Mesothelial cell of epicardium (in vitro differentiated cells): ENCODE measurements at regions not wholly inside any gene's neighbourhood (a gene's known extent, or its start where the extent isn't known, plus 50 kb on each side); places are given as distances from the start of the nearest gene placed in this dataset.

Source experiments
- DNase-seq, 2 experiments: peaks; one replicate each; pipeline ENCODE4 v3.0.0; 2021; ENCODE audit warnings: low spot score in 2 of 2; ENCODE audit not compliant: unreplicated experiment in 2 of 2
- H3K27ac Mint-ChIP-seq: 2 replicates; pipeline ENCODE4 v1.8.0; 2021; ENCODE audit warnings: mixed read lengths
- H3K27me3 Mint-ChIP-seq: 2 replicates; pipeline ENCODE4 v1.8.0; 2021; ENCODE audit warnings: low read depth, mixed read lengths
- H3K36me3 Mint-ChIP-seq: 2 replicates; pipeline ENCODE4 v1.8.0; 2021; ENCODE audit warnings: mixed read lengths
- H3K4me1 Mint-ChIP-seq: 2 replicates; pipeline ENCODE4 v1.8.0; 2021; ENCODE audit warnings: mixed read lengths
- H3K4me3 Mint-ChIP-seq: 2 replicates; pipeline ENCODE4 v1.8.0; 2021; ENCODE audit warnings: mild to moderate bottlenecking, moderate library complexity, mixed read lengths
- H3K9me3 Mint-ChIP-seq: 2 replicates; pipeline ENCODE4 v1.8.0; 2021; ENCODE audit warnings: mixed read lengths
- CTCF ChIP-seq: fragments of 200-600 bp; sonication (generic); IDR thresholded peaks from one replicate; pipeline ENCODE4 v1.5.0; 2021; ENCODE audit warnings: antibody characterized with exemption; ENCODE audit not compliant: unreplicated experiment

GRCh38 chr14:88992011-88992410 is 167.6 kb downstream of the TTC8 start:
- Mint-ChIP-seq H3K27me3 (peaks cover 19% of the 10 kb centered on the region), H3K4me3 (no peak overlapping the region), H3K36me3 (no peaks in the 10 kb centered on the region), H3K4me1 (no peaks in the 10 kb centered on the region), H3K9me3 (peaks cover 5% of the 10 kb centered on the region), H3K27ac (no peak overlapping the region)
- no peak for TF ChIP-seq CTCF
- DNase-seq = no peak

- no peak for TF ChIP-seq CTCF
- H3K36me3 Mint-ChIP-seq = no peaks in the 10 kb centered on the region
- no peak overlapping the region for H3K4me3 Mint-ChIP-seq
Measured at GRCh38 chr14:88993946-88994345, 169.5 kb downstream of the TTC8 start.

GRCh38 chr14:88995437-88996198 is 171.2 kb downstream of the TTC8 start:
- H3K4me3 Mint-ChIP-seq = no peak overlapping the region
- H3K27ac Mint-ChIP-seq = no peak overlapping the region
- H3K4me1 Mint-ChIP-seq = peaks cover 10% of the 10 kb centered on the region
- H3K9me3 Mint-ChIP-seq = no peaks in the 10 kb centered on the region
- DNase-seq = no peak
- no peak for TF ChIP-seq CTCF
- H3K36me3 Mint-ChIP-seq = no peaks in the 10 kb centered on the region
- peaks cover 17% of the 10 kb centered on the region for H3K27me3 Mint-ChIP-seq

More at GRCh38 chr14:88993946-88994345, 169.5 kb downstream of the TTC8 start:
- no peak overlapping the region for H3K27ac Mint-ChIP-seq
- H3K9me3 Mint-ChIP-seq = no peaks in the 10 kb centered on the region
- peaks cover 17% of the 10 kb centered on the region for H3K27me3 Mint-ChIP-seq
- H3K4me1 Mint-ChIP-seq = peaks cover 10% of the 10 kb centered on the region
- DNase-seq = no peak

- peaks cover 8% of the 10 kb centered on the region for H3K27me3 Mint-ChIP-seq
- H3K27ac Mint-ChIP-seq = no peak overlapping the region
- H3K36me3 Mint-ChIP-seq = no peaks in the 10 kb centered on the region
- no peak for DNase-seq
- no peak for TF ChIP-seq CTCF
- H3K4me3 Mint-ChIP-seq = no peak overlapping the region
- H3K4me1 Mint-ChIP-seq = peaks cover 12% of the 10 kb centered on the region
- H3K9me3 Mint-ChIP-seq = no peaks in the 10 kb centered on the region
Measured at GRCh38 chr14:88998027-88998426, 173.6 kb downstream of the TTC8 start.

GRCh38 chr14:88999137-88999536 is 174.7 kb downstream of the TTC8 start:
- no peak for DNase-seq
- Mint-ChIP-seq H3K4me3 (no peak overlapping the region), H3K27ac (no peak overlapping the region), H3K9me3 (no peaks in the 10 kb centered on the region), H3K4me1 (peaks cover 12% of the 10 kb centered on the region), H3K27me3 (peaks cover 6% of the 10 kb centered on the region), H3K36me3 (no peaks in the 10 kb centered on the region)
- TF ChIP-seq CTCF = no peak
